HCEC 1CT (cell line): ENCODE measurements at regions not wholly inside any gene's neighbourhood (a gene's known extent, or its start where the extent isn't known, plus 50 kb on each side); places are given as distances from the start of the nearest gene placed in this dataset.
"Not testable (repeated sequence)": the region's sequence is repeated elsewhere in the genome, so short reads cannot be mapped to it uniquely, and the experiment has no call there.

Experiments
- DNase-seq: peaks from one replicate; pipeline ENCODE4 v3.0.0-alpha.2; 2017

GRCh38 chr5:60437308-60437707 lies 262.7 kb downstream of the DEPDC1B start:
- DNase-seq, result no peak

DNA sequence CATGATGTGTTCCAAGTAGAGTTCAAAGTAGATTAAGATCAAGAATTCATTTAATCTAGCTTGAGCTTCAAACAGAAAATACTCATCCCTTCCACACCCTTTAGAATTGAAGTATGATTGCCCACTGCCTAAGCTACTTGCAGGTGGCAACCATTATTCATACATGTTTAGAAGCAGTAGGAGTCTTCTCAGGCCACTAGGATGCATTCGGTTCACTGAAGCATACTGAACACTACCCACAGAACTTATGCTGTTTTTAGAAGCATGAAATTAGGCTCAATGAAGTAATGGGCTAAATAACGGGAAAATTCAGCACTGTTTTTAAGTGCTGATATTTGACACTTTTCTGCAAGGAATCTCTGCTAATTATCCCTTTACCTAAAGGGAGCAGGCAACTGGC lies 263.4 kb downstream of the DEPDC1B start:
- no peak for DNase-seq

- DNase-seq, result no peak
Measured at GRCh38 chr5:60435808-60436207, 264.2 kb downstream of the DEPDC1B start.

GRCh38 chr5:60426189-60426588 lies 273.8 kb downstream of the DEPDC1B start:
- not testable (repeated sequence) for DNase-seq

- DNase-seq, result not testable (repeated sequence)
Measured at GRCh38 chr5:60420773-60421172, 279.2 kb downstream of the DEPDC1B start.

GRCh38 chr5:60417500-60418181 lies 282.3 kb downstream of the DEPDC1B start:
- no peak for DNase-seq

DNA sequence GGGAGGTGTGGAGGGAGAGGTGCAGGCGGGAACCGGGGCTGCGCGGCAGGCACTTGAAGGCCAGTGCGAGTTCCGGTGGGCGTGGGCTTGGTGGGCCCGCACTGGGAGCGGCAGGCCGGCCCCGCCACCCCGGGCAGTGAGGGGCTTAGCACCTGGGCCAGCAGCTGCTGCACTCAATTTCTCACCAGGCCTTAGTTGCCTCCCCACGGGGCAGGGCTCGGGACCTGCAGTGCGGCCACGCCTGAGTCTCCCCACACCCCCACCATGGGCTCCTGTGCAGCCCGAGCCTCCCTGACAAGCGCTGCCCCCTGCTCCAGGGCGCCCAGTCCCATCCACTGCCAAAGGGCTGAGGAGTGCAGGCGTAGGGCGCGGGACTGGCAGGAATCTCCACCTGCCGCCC lies 284.5 kb downstream of the DEPDC1B start:
- DNase-seq, result no peak

GRCh38 chr5:60410427-60410826 lies 289.5 kb downstream of the DEPDC1B start:
- peak; percentile 56 for DNase-seq

DNA sequence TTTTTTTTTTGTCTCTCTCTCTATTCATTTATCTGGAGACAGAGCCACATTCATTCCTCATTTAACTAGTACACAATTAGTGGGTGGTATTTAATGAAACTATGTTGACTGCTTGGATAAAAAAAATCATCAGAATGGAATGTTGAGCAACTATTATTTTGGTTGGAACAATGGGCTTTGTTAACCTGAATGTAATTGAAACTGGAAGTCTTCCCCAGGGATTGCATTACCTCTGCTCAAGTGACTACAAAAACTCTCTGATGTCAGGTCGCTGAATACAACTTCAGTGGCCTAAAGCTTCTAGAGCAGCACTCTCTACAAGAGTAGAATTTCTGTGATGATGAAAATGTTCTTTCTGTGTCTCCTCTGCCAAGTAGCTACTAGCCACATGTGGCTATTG lies 295.8 kb downstream of the DEPDC1B start:
- no peak for DNase-seq

DNA sequence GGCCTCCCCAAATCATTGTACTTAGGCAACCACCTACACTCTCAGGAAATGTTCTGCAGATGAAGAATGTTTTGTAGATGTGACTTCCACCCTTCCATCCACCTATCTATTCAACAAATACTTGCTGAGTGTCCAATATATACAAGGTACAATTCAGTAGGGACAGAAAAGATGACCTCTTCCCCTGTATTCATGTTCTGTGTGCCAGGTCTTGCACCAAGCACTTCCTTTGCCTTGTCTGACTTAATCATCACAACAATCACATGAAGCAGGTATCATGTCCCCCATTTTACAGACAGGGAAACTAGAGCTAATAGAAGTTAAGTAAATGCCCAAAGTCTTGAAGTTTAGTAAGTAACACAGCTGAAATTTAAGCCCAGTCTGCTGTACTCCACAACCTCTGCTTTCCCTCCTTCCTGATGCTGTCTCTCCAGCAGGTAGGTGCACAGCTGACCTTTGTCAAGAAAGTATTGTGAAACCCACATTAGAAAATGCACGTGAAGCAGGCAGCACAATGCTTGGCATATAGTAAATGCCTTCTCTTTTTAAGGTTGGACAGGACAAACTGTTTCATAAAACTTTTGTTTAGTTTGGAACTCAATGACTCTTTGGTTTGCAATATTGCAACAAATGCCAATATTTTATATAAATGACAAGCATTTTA lies 296.5 kb downstream of the DEPDC1B start:
- DNase-seq, result no peak

DNA sequence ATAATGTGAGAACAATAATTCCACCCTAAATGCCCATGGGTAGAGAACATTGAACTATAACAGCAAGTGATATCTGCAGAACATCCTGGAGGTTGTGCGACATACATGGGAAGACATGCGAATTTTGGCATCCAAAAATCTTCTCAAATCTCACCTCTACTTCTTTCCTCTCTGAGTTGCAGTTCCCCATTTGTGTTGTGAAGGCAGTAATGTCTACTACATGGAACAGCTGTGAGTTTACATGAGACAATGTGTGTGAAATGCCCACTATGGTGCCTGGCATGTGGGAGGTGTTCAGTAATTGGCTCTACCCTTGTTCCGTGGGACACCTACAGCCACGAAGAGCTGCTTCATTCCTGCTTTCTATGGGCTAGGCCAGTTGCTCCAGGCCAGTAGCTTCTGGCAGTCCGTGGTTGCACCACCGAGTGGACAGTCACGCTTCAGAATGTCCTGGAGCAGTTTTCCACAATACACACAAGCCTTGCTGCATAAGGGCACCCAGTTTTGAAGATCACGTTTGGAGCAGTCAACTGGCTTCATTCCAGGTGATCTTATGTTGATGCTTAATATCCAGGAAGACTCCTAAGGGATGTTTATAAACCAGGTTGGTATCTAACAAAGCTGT lies 297.7 kb downstream of the DEPDC1B start:
- DNase-seq, result no peak

DNA sequence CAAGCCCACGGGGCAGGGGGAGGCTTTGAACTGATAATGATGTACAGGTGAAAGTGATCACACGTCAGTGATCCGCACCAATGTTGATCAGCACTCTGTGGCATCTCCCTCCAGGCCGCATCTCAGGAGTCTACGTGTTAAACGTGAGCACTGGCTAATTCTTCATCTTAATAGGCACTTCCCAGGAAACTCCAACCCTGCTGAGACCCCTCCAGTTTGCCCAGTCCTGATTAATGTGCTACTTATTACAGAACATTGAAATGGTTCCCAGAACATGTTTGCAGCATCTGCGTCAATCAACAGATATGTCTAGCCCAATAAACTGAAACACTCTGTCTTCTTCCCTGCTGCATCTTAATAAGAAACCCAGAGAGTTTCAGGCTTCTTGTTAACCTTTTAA lies 298.4 kb downstream of the DEPDC1B start:
- no peak for DNase-seq

- no peak for DNase-seq
Measured at GRCh38 chr5:60399507-60399906, 300.5 kb downstream of the DEPDC1B start.

DNA sequence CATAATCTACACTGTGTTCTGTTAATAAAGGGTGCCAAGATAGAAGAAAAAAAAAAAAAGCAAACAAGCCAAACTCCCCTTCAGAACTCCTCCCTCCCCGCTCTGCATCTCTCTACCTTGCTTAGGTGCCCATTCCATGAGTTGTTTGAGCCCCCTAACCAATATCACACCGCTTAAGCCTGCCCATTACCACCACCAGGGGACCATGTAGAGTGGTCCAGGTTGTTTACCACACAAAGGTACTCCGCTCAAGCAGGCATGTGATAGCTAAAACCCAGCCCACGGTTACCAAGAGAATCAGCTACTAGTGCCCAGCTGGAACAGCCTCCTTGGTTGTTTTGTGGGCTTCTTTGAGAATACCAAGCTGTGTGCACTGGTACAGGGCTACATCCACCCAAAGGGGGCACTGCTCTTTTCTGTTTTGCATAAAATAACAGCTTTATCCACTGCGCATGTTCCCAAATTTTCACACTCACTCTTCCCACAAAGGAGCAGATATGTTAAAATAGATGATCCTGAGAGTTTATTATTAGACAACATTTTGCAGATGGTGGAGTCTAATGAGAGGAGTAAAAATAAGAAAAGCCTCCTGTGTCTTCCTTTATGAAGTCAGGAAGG lies 304.1 kb downstream of the DEPDC1B start:
- DNase-seq, result no peak

DNA sequence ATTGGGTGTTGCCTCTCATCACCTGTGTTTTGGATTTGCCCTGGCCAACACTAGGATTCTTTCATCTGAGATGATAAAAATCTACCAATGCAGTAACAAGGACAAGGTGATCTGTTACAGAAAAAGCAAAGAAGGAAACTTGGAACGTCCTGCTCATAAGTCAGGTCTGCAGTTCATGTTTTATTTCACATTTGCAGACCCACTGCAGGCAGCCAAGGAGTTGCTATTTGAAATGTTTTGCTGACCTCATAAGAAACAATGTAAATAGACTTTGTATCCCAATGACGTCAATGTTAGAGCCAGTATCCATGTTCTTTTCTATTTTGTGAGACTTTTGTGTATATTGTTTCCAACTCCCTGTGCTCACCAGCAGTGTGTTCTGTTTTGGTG lies 312.9 kb downstream of the DEPDC1B start:
- DNase-seq, result no peak

DNA sequence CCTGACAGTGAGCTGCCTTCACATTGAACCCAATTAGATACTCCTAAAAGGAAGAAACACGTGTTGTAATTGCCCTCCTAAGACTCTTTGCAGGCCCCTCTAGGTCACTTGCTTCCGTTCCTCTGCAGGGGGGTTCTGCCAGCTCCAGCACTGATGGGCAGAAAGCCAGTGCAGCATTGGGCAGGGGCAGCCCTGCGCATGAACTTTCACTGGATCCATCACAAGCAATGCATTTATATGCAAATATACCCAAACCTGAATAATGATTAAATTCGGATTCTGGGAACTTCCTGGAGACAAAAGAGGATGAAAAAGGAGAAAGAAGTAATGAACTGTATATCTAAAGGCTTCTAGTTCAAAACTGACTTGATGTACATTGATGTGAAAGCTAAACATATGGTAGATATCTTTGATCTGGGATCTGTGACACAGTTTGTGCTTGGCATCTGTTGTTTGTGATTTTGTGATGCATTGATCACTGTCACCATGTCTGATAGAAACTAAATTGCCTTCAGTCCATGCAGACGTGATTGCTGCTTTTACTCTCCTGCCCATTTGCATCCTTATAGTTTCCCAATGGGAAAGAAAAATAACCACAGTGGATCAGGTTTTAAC lies 313.4 kb downstream of the DEPDC1B start:
- no peak for DNase-seq

GRCh38 chr5:60382716-60383115 lies 317.2 kb downstream of the DEPDC1B start:
- peak; percentile 65 for DNase-seq

DNA sequence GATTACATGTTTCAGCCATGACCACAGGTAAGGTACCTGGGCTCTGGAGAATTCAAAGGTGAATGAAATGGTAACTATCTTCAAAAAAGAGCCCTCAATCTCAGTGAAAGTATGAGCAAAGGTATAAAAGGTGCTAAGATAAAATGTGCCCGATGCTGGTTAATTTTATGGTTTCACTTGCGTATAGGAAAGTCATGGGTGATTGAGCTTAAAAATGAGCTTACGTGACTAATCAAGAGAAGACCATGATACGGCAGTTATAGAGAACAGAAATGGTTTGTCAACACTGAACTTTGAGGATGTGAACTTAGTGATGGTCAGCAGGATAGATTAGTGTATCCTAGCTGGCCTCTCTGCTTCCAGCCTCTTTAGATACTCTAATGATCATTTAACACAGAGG lies 320.1 kb downstream of the DEPDC1B start:
- DNase-seq, result no peak

DNA sequence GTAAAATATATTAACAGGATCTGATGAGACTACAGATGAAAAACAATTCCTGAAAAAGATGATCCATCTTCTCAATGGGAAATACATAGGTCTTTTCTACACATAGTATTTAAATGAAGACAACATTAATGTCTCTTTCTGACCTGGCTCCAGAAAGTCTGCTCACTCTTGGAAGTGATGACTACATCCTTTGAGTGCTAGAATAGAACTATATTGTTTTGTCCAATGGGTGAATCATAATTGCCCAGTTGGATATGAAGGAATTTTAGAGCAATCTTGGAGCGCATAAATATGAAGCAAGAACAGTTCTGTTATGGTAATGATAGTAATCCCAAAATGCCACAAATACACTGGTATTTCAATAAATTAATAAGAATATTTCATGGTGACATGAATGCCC lies 322.1 kb downstream of the DEPDC1B start:
- no peak for DNase-seq

- DNase-seq, result no peak
Measured at GRCh38 chr5:60376860-60377259, 323.1 kb downstream of the DEPDC1B start.

GRCh38 chr5:60374409-60374808 lies 325.6 kb downstream of the DEPDC1B start:
- DNase-seq, result no peak

GRCh38 chr5:60372786-60373185 lies 327.2 kb downstream of the DEPDC1B start:
- DNase-seq, result no peak

- no peak for DNase-seq
Measured at GRCh38 chr5:60371065-60371464, 328.9 kb downstream of the DEPDC1B start.

DNA sequence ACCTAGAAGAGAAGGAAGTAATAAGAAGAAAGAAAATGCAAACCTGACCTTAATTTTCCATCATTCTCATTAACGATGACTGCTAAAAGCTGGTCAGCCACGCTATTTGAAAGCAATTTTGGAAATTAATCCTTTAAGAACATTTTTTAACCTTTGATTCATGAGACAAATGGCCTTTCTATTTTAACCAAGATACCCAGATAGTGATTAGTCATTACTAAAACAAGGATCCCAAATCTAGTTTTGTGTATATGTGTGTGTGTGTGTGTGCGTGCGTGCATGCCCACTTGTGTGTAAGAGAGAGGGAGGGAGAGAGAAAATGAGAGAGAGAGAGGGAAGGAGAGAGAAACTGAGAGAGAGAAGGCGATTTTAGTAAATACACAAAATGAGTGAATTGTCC lies 329.5 kb downstream of the DEPDC1B start:
- DNase-seq, result no peak
